Right lobe of liver (tissue), 4 donors: ENCODE measurements at regions not wholly inside any gene's neighbourhood (a gene's known extent, or its start where the extent isn't known, plus 50 kb on each side); places are given as distances from the start of the nearest gene placed in this dataset.

Source experiments
- CTCF ChIP-seq, 4 donors: fragments of 200-600 bp in 3 of 4; fragments of 450-650 bp in 1 of 4; IDR thresholded peaks; one replicate each; pipeline versions ENCODE4 v1.5.1 to v1.8.0; 2016 to 2022; ENCODE audit warnings: antibody characterized with exemption in 4 of 4, mild to moderate bottlenecking in 2 of 4
- POLR2A ChIP-seq: fragments of 450-650 bp; IDR thresholded peaks from one replicate; pipeline ENCODE4 v1.6.1; 2017; ENCODE audit warnings: antibody characterized with exemption, mild to moderate bottlenecking
- donor health status: DM: no; HTN: no; CAD: no.
- donor health status: DM: no; HTN: no; CAD: no.
- donor health status: DM: no; HTN: yes; CAD: no.

GRCh38 chrX:5490786-5491563 is 737.7 kb downstream of the NLGN4X start:
- TF ChIP-seq POLR2A = no peak
- no peak for TF ChIP-seq CTCF (IDR thresholded peaks at IDR 0.05)
